SK-N-SH (cell line): ENCODE measurements at regions not wholly inside any gene's neighbourhood (a gene's known extent, or its start where the extent isn't known, plus 50 kb on each side); places are given as distances from the start of the nearest gene placed in this dataset.

Experiments
- CTCF ChIA-PET: fragments of 300-600, 350-600 bp; formaldehyde crosslinking; extraction: SDS; loops from one replicate; lab custom pipeline; 2021; lab: Yijun Ruan, JAX
- POLR2A ChIA-PET: fragments of 350-600 bp; sonication (Branson Sonifier 250); formaldehyde crosslinking; extraction: SDS; loops from one replicate; lab custom pipeline; 2020; ENCODE audit warnings: antibody characterized with exemption, inconsistent platforms; lab: Yijun Ruan, JAX
- DNase-seq: peaks from one replicate; pipeline ENCODE4 v3.0.0; 2012
- H2AFZ ChIP-seq: fragments of 200-600 bp; sonication (generic); 2 replicates; pipeline ENCODE4 v1.8.1; 2016; ENCODE audit warnings: antibody characterized with exemption, mild to moderate bottlenecking, low read depth
- H3F3A ChIP-seq: fragments of 200-600 bp; sonication (generic); replicated peaks from 2 replicates; pipeline ENCODE3; 2016; ENCODE audit warnings: antibody characterized with exemption, mild to moderate bottlenecking; ENCODE audit not compliant: insufficient read depth
- H3K27ac ChIP-seq, 2 experiments: fragments of 200-500 bp in 1 of 2; fragments of 200-600 bp in 1 of 2; sonication (Bioruptor generic) in 1 of 2; sonication (generic), shearing (Covaris generic) in 1 of 2; 2 replicates each; pipeline versions ENCODE4 v1.5.1 to v1.6.1; 2014 to 2016; ENCODE audit warnings: low read depth in 2 of 2, inconsistent platforms in 1 of 2, low read length in 1 of 2, mild to moderate bottlenecking in 1 of 2, mixed read lengths in 1 of 2
- H3K27me3 ChIP-seq: fragments of 200-600 bp; sonication (generic), shearing (Covaris generic); 2 replicates; pipeline ENCODE4 v1.6.1; 2016; ENCODE audit warnings: mixed run types; ENCODE audit not compliant: insufficient read depth
- H3K36me3 ChIP-seq, 2 experiments: fragments of 200-500 bp in 1 of 2; fragments of 200-600 bp in 1 of 2; sonication (Bioruptor generic) in 1 of 2; sonication (generic) in 1 of 2; replicated peaks in 1 of 2; 2 replicates each; pipeline versions ENCODE3 to v1.5.1; 2014 to 2016; ENCODE audit warnings: low read length in 1 of 2, mild to moderate bottlenecking in 1 of 2; ENCODE audit not compliant: insufficient read depth in 2 of 2, control insufficient read depth in 1 of 2
- H3K4me1 ChIP-seq, 2 experiments: fragments of 200-500 bp in 1 of 2; fragments of 200-600 bp in 1 of 2; sonication (Bioruptor generic) in 1 of 2; sonication (generic), shearing (Covaris generic) in 1 of 2; 2 replicates each; pipeline versions ENCODE4 v1.5.1 to v1.6.1; 2014 to 2016; ENCODE audit warnings: low read depth in 1 of 2, low read length in 1 of 2, mixed run types in 1 of 2; ENCODE audit not compliant: insufficient read depth in 2 of 2, control insufficient read depth in 1 of 2
- H3K4me2 ChIP-seq: fragments of 200-600 bp; sonication (generic), shearing (Covaris generic); 2 replicates; pipeline ENCODE4 v1.6.1; 2017; ENCODE audit warnings: mixed run types
- H3K4me3 ChIP-seq, 2 experiments: fragments of 200-500 bp in 1 of 2; fragments of 200-600 bp in 1 of 2; sonication (Bioruptor generic) in 1 of 2; sonication (generic), shearing (Covaris generic) in 1 of 2; 2 replicates each; pipeline versions ENCODE4 v1.5.1 to v1.8.1; 2014 to 2016; ENCODE audit warnings: low read depth in 2 of 2, inconsistent platforms in 1 of 2, low read length in 1 of 2, mild to moderate bottlenecking in 1 of 2, mixed read lengths in 1 of 2, moderate library complexity in 1 of 2
- H3K79me2 ChIP-seq: fragments of 200-600 bp; sonication (generic); 2 replicates; pipeline ENCODE4 v1.8.1; 2017; ENCODE audit warnings: mild to moderate bottlenecking; ENCODE audit not compliant: insufficient read depth
- H3K9ac ChIP-seq: fragments of 200-600 bp; sonication (generic); 2 replicates; pipeline ENCODE4 v1.6.1; 2017; ENCODE audit warnings: mixed run types
- H3K9me2 ChIP-seq: fragments of 200-600 bp; sonication (generic); 2 replicates; pipeline ENCODE4 v1.6.1; 2017; ENCODE audit warnings: mixed run types
- H3K9me3 ChIP-seq: fragments of 200-600 bp; sonication (generic); 2 replicates; pipeline ENCODE4 v1.6.1; 2017; ENCODE audit warnings: mixed run types, mild to moderate bottlenecking, moderate library complexity
- H4K20me1 ChIP-seq: fragments of 200-600 bp; sonication (generic); 2 replicates; pipeline ENCODE4 v1.6.1; 2017; ENCODE audit warnings: mild to moderate bottlenecking, mixed run types; ENCODE audit not compliant: insufficient read depth
- CHD2 ChIP-seq: fragments of 150-350 bp; IDR thresholded peaks from 2 replicates; pipeline ENCODE4 v1.6.1; 2018; ENCODE audit warnings: low read length; ENCODE audit not compliant: partially characterized antibody
- FOXJ3 ChIP-seq: sonication (generic); formaldehyde crosslinking; IDR thresholded peaks from 2 replicates; pipeline ENCODE4 v1.5.1; 2020; ENCODE audit warnings: mild to moderate bottlenecking, missing genetic modification reagents
- FOXM1 ChIP-seq: IDR thresholded peaks from 2 replicates; pipeline ENCODE4 v1.4.0; 2012; ENCODE audit warnings: low read depth, mild to moderate bottlenecking
- GATA2 ChIP-seq: sonication (generic); formaldehyde crosslinking; IDR thresholded peaks from 2 replicates; pipeline ENCODE4 v1.5.0; 2020; ENCODE audit warnings: mild to moderate bottlenecking, missing genetic modification reagents
- MAX ChIP-seq: IDR thresholded peaks from 2 replicates; pipeline ENCODE4 v1.4.0; 2012; ENCODE audit warnings: low read depth
- MEF2A ChIP-seq: IDR thresholded peaks from 2 replicates; pipeline ENCODE4 v1.4.0; 2012; ENCODE audit warnings: low read depth, borderline replicate concordance
- MXI1 ChIP-seq: IDR thresholded peaks from 2 replicates; pipeline ENCODE4 v1.6.1; 2012; ENCODE audit warnings: mild to moderate bottlenecking, low read depth, low read length, improper control_type of control experiment
- NRF1 ChIP-seq: IDR thresholded peaks from 2 replicates; pipeline ENCODE4 v1.6.1; 2012; ENCODE audit warnings: low read depth, mild to moderate bottlenecking, low read length
- RAD21 ChIP-seq: IDR thresholded peaks from 2 replicates; pipeline ENCODE4 v1.6.1; 2012; ENCODE audit warnings: mild to moderate bottlenecking, low read length
- REST ChIP-seq: IDR thresholded peaks from 2 replicates; pipeline ENCODE4 v1.6.1; 2012; ENCODE audit warnings: mild to moderate bottlenecking, low read depth, low read length, moderate library complexity
- SIN3A ChIP-seq: IDR thresholded peaks from 2 replicates; pipeline ENCODE4 v1.6.1; 2012; ENCODE audit warnings: low read depth, mild to moderate bottlenecking, low read length, moderate library complexity, borderline replicate concordance
- TAF1 ChIP-seq: IDR thresholded peaks from 2 replicates; pipeline ENCODE4 v1.6.1; 2012; ENCODE audit warnings: low read depth, mild to moderate bottlenecking, low read length, moderate library complexity, borderline replicate concordance
- TCF12 ChIP-seq: IDR thresholded peaks from 2 replicates; pipeline ENCODE4 v1.4.0; 2012
- TEAD4 ChIP-seq: IDR thresholded peaks from 2 replicates; pipeline ENCODE4 v1.4.0; 2012; ENCODE audit warnings: mild to moderate bottlenecking, borderline replicate concordance; ENCODE audit not compliant: insufficient read depth
- WGBS: methylation state at CpG from one replicate; pipeline ENCODE4 v1.1.6; 2017; ENCODE audit warnings: low lambda C conversion rate; 5-methylcytosine and 5-hydroxymethylcytosine counted together

GRCh38 chr7:67535241-67535989 lies 538.8 kb downstream of the TYW1 start (continued):
- TF ChIP-seq MXI1 (no peak), CHD2 (no peak), TAF1 (no peak), MEF2A (no peak)

- WGBS, result 60% methylated on average over 8 of the region's 8 CpGs
- Histone ChIP-seq H3K4me1 (peaks cover 0 to 4% of the 10 kb centered on the region in 2 experiments; a peak in 1 of 4 replicates), H3K9me3 (peaks cover 4% of the 10 kb centered on the region; the same call in 1 of the 2 replicates), H3K36me3 (no peaks in the 10 kb centered on the region), H3F3A (no peaks in the 10 kb centered on the region), H3K4me3 (no peak overlapping the region), H3K9ac (no peak overlapping the region), H3K4me2 (no peak overlapping the region), H3K79me2 (no peaks in the 10 kb centered on the region), H4K20me1 (no peaks in the 10 kb centered on the region), H2AFZ (no peak overlapping the region), H3K9me2 (no peaks in the 10 kb centered on the region), H3K27ac (no peak overlapping the region), H3K27me3 (no peaks in the 10 kb centered on the region)
- ChIA-PET CTCF (interaction anchor here (1.2 kb wide), 1 partner anchor 20 kb away, joined by 3 read pairs; no protein-coding TSS in a partner anchor), POLR2A (no interaction called here)
- no peak for DNase-seq
- TF ChIP-seq TCF12 (no peak), RAD21 (no peak), REST (no peak), TEAD4 (no peak), FOXM1 (no peak), FOXJ3 (CRISPR knock-in tag) (no peak), NRF1 (no peak), MAX (no peak), MXI1 (no peak), SIN3A (no peak), GATA2 (CRISPR knock-in tag) (no peak)
Observed at GRCh38 chr7:67542916-67543315, 546.3 kb downstream of the TYW1 start.
